Stimulated activated naive B cell treated with anti-CD40 and anti-IgM and Interleukin-4, amounts not matched to agents 10 μg/mL and 1 μg/mL and 100 μg/mL, for 72 hours (primary cell): ENCODE measurements at regions not wholly inside any gene's neighbourhood (a gene's known extent, or its start where the extent isn't known, plus 50 kb on each side); places are given as distances from the start of the nearest gene placed in this dataset.
A peak's percentile ranks its signal among the peaks of the same experiment; 100 is the strongest.

Experiments used
- ATAC-seq, 2 donors: fragments of 150-1000 bp; cut with Tn5 transposase; replicated peaks; 2 replicates each; pipeline ENCODE4 v1.10.0; 2021; ENCODE audit warnings: moderate library complexity in 1 of 2
- DNase-seq: peaks from one replicate; pipeline ENCODE4 v3.0.0; 2021
- H3K27ac Mint-ChIP-seq: one replicate; pipeline ENCODE4 v1.8.0; 2022; ENCODE audit warnings: mild to moderate bottlenecking, mixed read lengths
- H3K27me3 Mint-ChIP-seq, 2 donors: one replicate each; pipeline ENCODE4 v1.8.0; 2022; ENCODE audit warnings: mixed read lengths in 2 of 2
- H3K36me3 Mint-ChIP-seq, 2 donors: one replicate each; pipeline ENCODE4 v1.8.0; 2022; ENCODE audit warnings: mixed read lengths in 2 of 2, mild to moderate bottlenecking in 1 of 2
- H3K4me1 Mint-ChIP-seq, 2 donors: one replicate each; pipeline ENCODE4 v1.8.0; 2022; ENCODE audit warnings: mixed read lengths in 2 of 2, mild to moderate bottlenecking in 1 of 2
- H3K4me3 Mint-ChIP-seq, 2 donors: one replicate each; pipeline ENCODE4 v1.8.0; 2022; ENCODE audit warnings: mild to moderate bottlenecking in 2 of 2, mixed read lengths in 2 of 2, moderate library complexity in 1 of 2
- H3K9me3 Mint-ChIP-seq, 2 donors: one replicate each; pipeline ENCODE4 v1.8.0; 2022; ENCODE audit warnings: mixed read lengths in 2 of 2, mild to moderate bottlenecking in 1 of 2

GRCh38 chr13:85896516-85897450, 97.6 kb upstream of the SLITRK6 start:
- ATAC-seq (peak in 1 of 2 donors; percentile 25), DNase-seq (no peak)
- Mint-ChIP-seq H3K4me3 (no peak overlapping the region), H3K27me3 (no peaks in the 10 kb centered on the region), H3K9me3 (peaks cover 3 to 5% of the 10 kb centered on the region in 2 donors), H3K36me3 (no peaks in the 10 kb centered on the region), H3K4me1 (no peaks in the 10 kb centered on the region), H3K27ac (no peak overlapping the region)

GRCh38 chr13:85887406-85887805, 88.2 kb upstream of the SLITRK6 start:
- DNase-seq (no peak), ATAC-seq (no peak)
- no peaks in the 10 kb centered on the region for H3K36me3 Mint-ChIP-seq
- no peak overlapping the region for H3K4me3 Mint-ChIP-seq
- no peaks in the 10 kb centered on the region for H3K27me3 Mint-ChIP-seq
- H3K27ac Mint-ChIP-seq: no peak overlapping the region
- peaks cover 0 to 5% of the 10 kb centered on the region in 2 donors for H3K9me3 Mint-ChIP-seq
- H3K4me1 Mint-ChIP-seq: no peaks in the 10 kb centered on the region

GRCh38 chr13:85879014-85879413, 79.8 kb upstream of the SLITRK6 start:
- Mint-ChIP-seq H3K36me3 (no peaks in the 10 kb centered on the region), H3K9me3 (peaks cover 0 to 5% of the 10 kb centered on the region in 2 donors), H3K27ac (no peak overlapping the region), H3K27me3 (no peaks in the 10 kb centered on the region), H3K4me3 (no peak overlapping the region), H3K4me1 (no peaks in the 10 kb centered on the region)
- DNase-seq (no peak), ATAC-seq (no peak)

- Mint-ChIP-seq H3K4me3 (no peak overlapping the region), H3K4me1 (no peaks in the 10 kb centered on the region), H3K27ac (no peak overlapping the region), H3K9me3 (peaks cover 5 to 8% of the 10 kb centered on the region in 2 donors), H3K27me3 (no peaks in the 10 kb centered on the region), H3K36me3 (no peaks in the 10 kb centered on the region)
- DNase-seq: no peak
- peak in 1 of 2 donors; percentile 38 for ATAC-seq
Measured at GRCh38 chr13:85864963-85865530, 65.8 kb upstream of the SLITRK6 start.

- ATAC-seq (no peak), DNase-seq (no peak)
- no peak overlapping the region for H3K27ac Mint-ChIP-seq
- no peak overlapping the region for H3K4me3 Mint-ChIP-seq
- H3K36me3 Mint-ChIP-seq: no peaks in the 10 kb centered on the region
- no peaks in the 10 kb centered on the region for H3K27me3 Mint-ChIP-seq
- no peaks in the 10 kb centered on the region for H3K4me1 Mint-ChIP-seq
- H3K9me3 Mint-ChIP-seq: peaks cover 14 to 18% of the 10 kb centered on the region in 2 donors
Measured at GRCh38 chr13:85853901-85854663, 54.9 kb upstream of the SLITRK6 start.

GRCh38 chr13:85853161-85853894, 54.1 kb upstream of the SLITRK6 start:
- H3K4me3 Mint-ChIP-seq: no peak overlapping the region
- DNase-seq (no peak), ATAC-seq (no peak)
- no peaks in the 10 kb centered on the region for H3K27me3 Mint-ChIP-seq
- no peaks in the 10 kb centered on the region for H3K4me1 Mint-ChIP-seq
- no peaks in the 10 kb centered on the region for H3K36me3 Mint-ChIP-seq
- H3K9me3 Mint-ChIP-seq: peaks cover 14 to 19% of the 10 kb centered on the region in 2 donors
- no peak overlapping the region for H3K27ac Mint-ChIP-seq
